BE2C (cell line): ENCODE measurements at regions not wholly inside any gene's neighbourhood (a gene's known extent, or its start where the extent isn't known, plus 50 kb on each side); places are given as distances from the start of the nearest gene placed in this dataset.

ENCODE experiments used
- DNase-seq: peaks from one replicate; pipeline ENCODE4 v3.0.0-alpha.2; 2020
- H3K27me3 ChIP-seq: fragments of 250-450 bp; sonication (Bioruptor Pico); 2 replicates; pipeline ENCODE4 v1.5.1; 2020; ENCODE audit warnings: mild to moderate bottlenecking
- H3K36me3 ChIP-seq: fragments of 250-450 bp; sonication (Bioruptor Pico); 2 replicates; pipeline ENCODE4 v1.5.1; 2020; ENCODE audit warnings: mild to moderate bottlenecking
- H3K4me1 ChIP-seq: fragments of 250-450 bp; sonication (Bioruptor Pico); 2 replicates; pipeline ENCODE4 v1.5.1; 2020
- H3K4me3 ChIP-seq: 2 replicates; pipeline ENCODE4 v1.5.1; 2011; ENCODE audit warnings: low read depth, low read length
- H3K9me3 ChIP-seq: fragments of 250-450 bp; sonication (Bioruptor Pico); 2 replicates; pipeline ENCODE4 v1.5.1; 2020
- TF ChIP-seq, protein P1 (sequence below): IDR thresholded peaks from 2 replicates; pipeline ENCODE4 v1.5.1; 2012; ENCODE audit warnings: mild to moderate bottlenecking, low read depth, low read length

- TF ChIP-seq, protein P1, sequence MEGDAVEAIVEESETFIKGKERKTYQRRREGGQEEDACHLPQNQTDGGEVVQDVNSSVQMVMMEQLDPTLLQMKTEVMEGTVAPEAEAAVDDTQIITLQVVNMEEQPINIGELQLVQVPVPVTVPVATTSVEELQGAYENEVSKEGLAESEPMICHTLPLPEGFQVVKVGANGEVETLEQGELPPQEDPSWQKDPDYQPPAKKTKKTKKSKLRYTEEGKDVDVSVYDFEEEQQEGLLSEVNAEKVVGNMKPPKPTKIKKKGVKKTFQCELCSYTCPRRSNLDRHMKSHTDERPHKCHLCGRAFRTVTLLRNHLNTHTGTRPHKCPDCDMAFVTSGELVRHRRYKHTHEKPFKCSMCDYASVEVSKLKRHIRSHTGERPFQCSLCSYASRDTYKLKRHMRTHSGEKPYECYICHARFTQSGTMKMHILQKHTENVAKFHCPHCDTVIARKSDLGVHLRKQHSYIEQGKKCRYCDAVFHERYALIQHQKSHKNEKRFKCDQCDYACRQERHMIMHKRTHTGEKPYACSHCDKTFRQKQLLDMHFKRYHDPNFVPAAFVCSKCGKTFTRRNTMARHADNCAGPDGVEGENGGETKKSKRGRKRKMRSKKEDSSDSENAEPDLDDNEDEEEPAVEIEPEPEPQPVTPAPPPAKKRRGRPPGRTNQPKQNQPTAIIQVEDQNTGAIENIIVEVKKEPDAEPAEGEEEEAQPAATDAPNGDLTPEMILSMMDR, result no peak
- Histone ChIP-seq H3K9me3 (no peaks in the 10 kb centered on the region), H3K36me3 (no peaks in the 10 kb centered on the region), H3K27me3 (no peaks in the 10 kb centered on the region), H3K4me3 (no peak overlapping the region; the same call in 1 of the 2 replicates), H3K4me1 (peaks cover 29% of the 10 kb centered on the region)
- DNase-seq, result peak; percentile 91
Observed at GRCh38 chr6:166751051-166751595, 124.1 kb upstream of the RPS6KA2 start.

DNA sequence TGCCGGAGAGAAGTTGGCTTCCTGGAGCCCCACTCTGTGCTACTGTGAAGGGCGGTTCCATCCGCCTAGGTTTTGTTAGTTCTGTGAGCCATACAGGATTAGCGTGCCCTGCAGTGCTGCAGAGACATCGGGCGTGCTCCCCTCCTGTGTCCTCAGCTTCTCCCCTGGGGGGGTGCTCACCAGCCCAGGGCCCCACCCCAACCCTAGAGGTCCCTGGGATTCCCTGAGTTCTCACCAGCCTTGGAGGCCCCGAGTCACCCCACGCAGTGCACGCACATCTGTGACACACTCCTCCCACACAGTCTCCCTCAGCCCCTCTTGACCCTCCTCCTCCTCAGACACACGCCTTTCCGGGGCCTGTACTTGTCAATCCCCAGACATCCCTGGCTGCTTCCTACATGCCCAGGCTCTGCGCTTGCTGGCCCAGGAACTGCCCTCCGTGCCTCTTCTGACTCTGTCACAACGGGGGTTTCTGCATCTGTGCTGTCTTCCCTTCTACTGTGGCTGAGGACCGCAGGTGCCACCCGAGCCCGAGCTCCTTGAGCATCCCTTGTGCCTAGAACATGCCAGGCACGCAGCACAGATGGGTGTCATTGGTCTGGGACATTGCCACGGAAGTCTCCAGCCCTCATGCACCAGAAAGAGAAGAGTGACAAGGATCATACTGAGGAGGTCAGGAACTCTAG lies 123.2 kb upstream of the RPS6KA2 start:
- peaks cover 29% of the 10 kb centered on the region for H3K4me1 ChIP-seq
- no peaks in the 10 kb centered on the region for H3K36me3 ChIP-seq
- H3K4me3 ChIP-seq, result no peak overlapping the region
- TF ChIP-seq, protein P1, result no peak
- no peaks in the 10 kb centered on the region for H3K27me3 ChIP-seq
- no peaks in the 10 kb centered on the region for H3K9me3 ChIP-seq
- no peak for DNase-seq

- TF ChIP-seq, protein P1, result no peak
- Histone ChIP-seq H3K27me3 (no peaks in the 10 kb centered on the region), H3K36me3 (no peaks in the 10 kb centered on the region), H3K4me1 (peaks cover 29% of the 10 kb centered on the region), H3K4me3 (no peak overlapping the region), H3K9me3 (no peaks in the 10 kb centered on the region)
- no peak for DNase-seq
Observed at GRCh38 chr6:166749666-166750065, 122.6 kb upstream of the RPS6KA2 start.

GRCh38 chr6:166747644-166748595 lies 120.9 kb upstream of the RPS6KA2 start:
- Histone ChIP-seq H3K27me3 (no peaks in the 10 kb centered on the region), H3K4me3 (no peak overlapping the region), H3K9me3 (no peaks in the 10 kb centered on the region), H3K36me3 (no peaks in the 10 kb centered on the region), H3K4me1 (peaks cover 29% of the 10 kb centered on the region)
- DNase-seq, result no peak
- TF ChIP-seq, protein P1, result no peak

DNA sequence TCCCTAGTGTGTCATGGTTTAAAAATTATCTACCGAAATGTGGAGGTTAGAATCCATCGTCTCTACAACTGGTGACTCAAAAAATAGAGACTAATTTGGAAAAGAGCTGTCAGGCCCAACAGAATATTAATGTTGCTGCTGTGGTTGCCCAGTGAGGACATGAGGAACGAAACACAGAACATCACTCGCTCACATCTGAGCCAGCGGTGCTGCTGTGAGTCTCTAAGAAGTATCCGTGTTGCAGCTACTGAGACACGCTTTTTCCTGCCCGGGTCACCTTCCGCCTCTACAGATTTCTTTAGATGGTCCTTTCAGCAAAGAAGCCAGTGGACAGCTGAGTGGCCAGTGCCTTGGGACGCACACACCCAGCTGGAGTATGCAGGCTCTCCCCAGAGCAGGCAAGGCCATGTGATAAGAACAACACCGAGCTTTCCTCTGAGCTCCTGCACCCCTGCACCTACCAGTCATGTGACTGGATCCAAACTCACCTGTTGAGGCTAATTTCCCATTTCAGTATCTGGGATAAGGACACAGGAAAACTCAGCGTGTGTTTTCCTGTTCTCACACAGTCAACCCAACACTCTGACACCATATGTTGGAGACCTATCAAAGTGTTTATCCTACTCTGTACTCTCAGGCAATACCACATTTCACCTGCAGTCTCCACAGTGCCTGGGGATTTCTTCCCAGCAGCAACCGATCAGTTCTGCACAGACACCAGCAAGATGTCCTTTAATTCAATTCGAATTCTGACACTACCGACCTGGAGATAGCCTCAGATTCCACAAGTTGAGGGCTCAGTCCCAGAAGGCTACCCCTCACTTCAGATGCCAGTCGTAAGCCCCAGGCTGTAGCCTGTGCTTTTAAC lies 119.0 kb upstream of the RPS6KA2 start:
- no peak for DNase-seq
- Histone ChIP-seq H3K9me3 (no peaks in the 10 kb centered on the region), H3K4me1 (peaks cover 22% of the 10 kb centered on the region), H3K27me3 (no peaks in the 10 kb centered on the region), H3K36me3 (no peaks in the 10 kb centered on the region), H3K4me3 (no peak overlapping the region)
- TF ChIP-seq, protein P1, result no peak
